ENCODE measurements at regions not wholly inside any gene's neighbourhood (a gene's known extent, or its start where the extent isn't known, plus 50 kb on each side); places are given as distances from the start of the nearest gene placed in this dataset.
"Not testable (repeated sequence)": the region's sequence is repeated elsewhere in the genome, so short reads cannot be mapped to it uniquely, and the experiment has no call there.

- intact Hi-C loops (cut with DNase I) = no loop called here
- no peak for DNase-seq
These were observed 1374.4 kb upstream of the CDH8 start for GRCh38 chr16:63410594-63410993.

GRCh38 chr16:63403792-63404191, 1367.6 kb upstream of the CDH8 start:
- peak in 3 of 10 donors; percentile 34 to 72 (median 50) for DNase-seq

GRCh38 chr16:63388277-63388676, 1352.0 kb upstream of the CDH8 start:
- intact Hi-C loops (cut with DNase I) = not testable (repeated sequence)
- peak in 1 of 10 donors; percentile 46 for DNase-seq

More at GRCh38 chr16:63403792-63404191, 1367.6 kb upstream of the CDH8 start:
- intact Hi-C loops (cut with DNase I) = no loop called here

GRCh38 chr16:63385714-63386432, 1349.6 kb upstream of the CDH8 start:
- DNase-seq = peak in 2 of 10 donors; percentile 41 to 61
- intact Hi-C loops (cut with DNase I) = no loop called here

GRCh38 chr16:63373744-63374143, 1337.5 kb upstream of the CDH8 start:
- intact Hi-C loops (cut with DNase I) = no loop called here
- DNase-seq = no peak

GRCh38 chr16:63372815-63373214, 1336.6 kb upstream of the CDH8 start:
- no peak for DNase-seq
- intact Hi-C loops (cut with DNase I) = no loop called here

- no peak for DNase-seq
- intact Hi-C loops (cut with DNase I) = no loop called here
These were observed 1336.0 kb upstream of the CDH8 start for GRCh38 chr16:63372283-63372682.

GRCh38 chr16:63365649-63366304, 1329.5 kb upstream of the CDH8 start:
- intact Hi-C loops (cut with DNase I) = no loop called here
- no peak for DNase-seq

GRCh38 chr16:63363738-63364137, 1327.5 kb upstream of the CDH8 start:
- no peak for DNase-seq

GRCh38 chr16:63361032-63361624, 1324.9 kb upstream of the CDH8 start:
- DNase-seq = no peak
- intact Hi-C loops (cut with DNase I) = loop anchor here (5.0 kb wide), 1 partner anchor 1756 kb away; no protein-coding TSS in a partner anchor

More at GRCh38 chr16:63363738-63364137, 1327.5 kb upstream of the CDH8 start:
- intact Hi-C loops (cut with DNase I) = loop anchor here (5.0 kb wide), 1 partner anchor 1754 kb away; no protein-coding TSS in a partner anchor

GRCh38 chr16:63349961-63350360, 1313.7 kb upstream of the CDH8 start:
- intact Hi-C loops (cut with DNase I) = no loop called here
- DNase-seq = no peak

- intact Hi-C loops (cut with DNase I) = no loop called here
These were observed 1309.8 kb upstream of the CDH8 start for GRCh38 chr16:63346000-63346399.

GRCh38 chr16:63337264-63337663, 1301.0 kb upstream of the CDH8 start:
- no peak for DNase-seq
- intact Hi-C loops (cut with DNase I) = no loop called here

More at GRCh38 chr16:63346000-63346399, 1309.8 kb upstream of the CDH8 start:
- DNase-seq = no peak

GRCh38 chr16:63331111-63331510, 1294.9 kb upstream of the CDH8 start:
- intact Hi-C loops (cut with DNase I) = no loop called here
- DNase-seq = no peak

- DNase-seq = no peak
- intact Hi-C loops (cut with DNase I) = no loop called here
These were observed 1290.6 kb upstream of the CDH8 start for GRCh38 chr16:63326736-63327339.

GRCh38 chr16:63323722-63324705, 1287.8 kb upstream of the CDH8 start:
- no peak for DNase-seq
- intact Hi-C loops (cut with DNase I) = no loop called here

- intact Hi-C loops (cut with DNase I) = no loop called here
- no peak for DNase-seq
These were observed 1286.8 kb upstream of the CDH8 start for GRCh38 chr16:63323055-63323454.

- intact Hi-C loops (cut with DNase I) = no loop called here
- no peak for DNase-seq
These were observed 1279.0 kb upstream of the CDH8 start for GRCh38 chr16:63315229-63315628.

- intact Hi-C loops (cut with DNase I) = no loop called here
- no peak for DNase-seq
These were observed 1276.1 kb upstream of the CDH8 start for GRCh38 chr16:63312346-63312745.

- intact Hi-C loops (cut with DNase I) = no loop called here
- no peak for DNase-seq
These were observed 1275.1 kb upstream of the CDH8 start for GRCh38 chr16:63311313-63311712.

Measured in posterior cingulate gyrus (tissue), 11 donors.